Esophagus squamous epithelium (tissue), 5 donors: ENCODE measurements at regions not wholly inside any gene's neighbourhood (a gene's known extent, or its start where the extent isn't known, plus 50 kb on each side); places are given as distances from the start of the nearest gene placed in this dataset.

Source experiments
- DNase-seq: peaks from one replicate; lab custom pipeline; 2025; lab: John Stamatoyannopoulos, UW
- H3K27ac ChIP-seq, 4 donors: fragments of 200-600 bp; sonication (generic); one replicate each; pipeline ENCODE4 v1.5.1; 2016 to 2019; ENCODE audit warnings: mild to moderate bottlenecking in 1 of 4
- H3K27me3 ChIP-seq, 4 donors: fragments of 200-600 bp; sonication (generic); 1 replicate in 3 of 4; 2 replicates in 1 of 4; pipeline versions ENCODE4 v1.5.1 to v1.6.0; 2017 to 2021; ENCODE audit warnings: antibody characterized with exemption in 1 of 4
- H3K36me3 ChIP-seq, 3 donors: fragments of 200-600 bp; sonication (generic); one replicate each; pipeline ENCODE4 v1.5.1; 2016 to 2019
- H3K4me1 ChIP-seq, 3 donors: fragments of 200-600 bp; sonication (generic); one replicate each; pipeline ENCODE4 v1.5.1; 2017 to 2019
- H3K4me3 ChIP-seq, 4 donors: fragments of 200-600 bp; sonication (generic); 1 replicate in 3 of 4; 2 replicates in 1 of 4; pipeline ENCODE4 v1.5.1; 2016 to 2019; ENCODE audit warnings: mild to moderate bottlenecking in 2 of 4, moderate library complexity in 1 of 4
- H3K9me3 ChIP-seq, 3 donors: fragments of 200-600 bp; sonication (generic); one replicate each; pipeline ENCODE4 v1.5.1; 2016 to 2019
- CTCF ChIP-seq, 6 experiments: fragments of 450-650 bp in 4 of 6; fragments of 200-600 bp in 2 of 6; sonication (generic) in 2 of 6; IDR thresholded peaks; one replicate each; pipeline ENCODE4 v1.5.1; 2016 to 2019; ENCODE audit warnings: antibody characterized with exemption in 6 of 6, mild to moderate bottlenecking in 4 of 6, moderate library complexity in 4 of 6
- POLR2A ChIP-seq, 4 donors: fragments of 450-650 bp; IDR thresholded peaks; one replicate each; pipeline ENCODE4 v1.6.1; 2017; ENCODE audit warnings: antibody characterized with exemption in 4 of 4, mild to moderate bottlenecking in 4 of 4, moderate library complexity in 3 of 4
- WGBS, 2 donors: methylation state at CpG; one replicate each; pipeline ENCODE4 v1.1.5; 2018; 5-methylcytosine and 5-hydroxymethylcytosine counted together
- intact Hi-C: fragments of 100-400 bp; cut with DNase I; formaldehyde crosslinking; loops from one replicate; pipeline ENCODE4 v1.15.0; 2022
- donor health status: DM: yes; HTN: yes; CAD: no.

- Histone ChIP-seq H3K9me3 (no peaks in the 10 kb centered on the region), H3K4me3 (no peak overlapping the region), H3K27ac (no peak overlapping the region), H3K36me3 (no peaks in the 10 kb centered on the region), H3K27me3 (no peaks in the 10 kb centered on the region), H3K4me1 (no peaks in the 10 kb centered on the region)
- 79 to 80% methylated on average over 7 of the region's 7 CpGs for WGBS, 2 donors
- no peak for DNase-seq
- no peak for TF ChIP-seq CTCF (IDR thresholded peaks at IDR 0.05)
- TF ChIP-seq POLR2A (IDR thresholded peaks at IDR 0.05), result no peak
- intact Hi-C loops, result no loop called here
Observed at GRCh38 chr18:75860166-75860565, 432.7 kb upstream of the SMIM21 start.

GRCh38 chr18:75859533-75859932, 432.0 kb upstream of the SMIM21 start:
- H3K36me3 ChIP-seq, result no peaks in the 10 kb centered on the region
- no peak overlapping the region for H3K27ac ChIP-seq
- no peak for DNase-seq
- no peaks in the 10 kb centered on the region for H3K9me3 ChIP-seq
- no peaks in the 10 kb centered on the region for H3K27me3 ChIP-seq
- intact Hi-C loops, result no loop called here
- no peak overlapping the region for H3K4me3 ChIP-seq
- no peaks in the 10 kb centered on the region for H3K4me1 ChIP-seq
- WGBS, 2 donors, result 49 to 86% methylated on average over 5 of the region's 5 CpGs
- TF ChIP-seq CTCF (IDR thresholded peaks at IDR 0.05) (no peak), POLR2A (IDR thresholded peaks at IDR 0.05) (no peak)

- Histone ChIP-seq H3K4me1 (no peaks in the 10 kb centered on the region), H3K9me3 (no peaks in the 10 kb centered on the region), H3K4me3 (no peak overlapping the region), H3K27ac (no peak overlapping the region), H3K36me3 (no peaks in the 10 kb centered on the region), H3K27me3 (no peaks in the 10 kb centered on the region)
- TF ChIP-seq CTCF (IDR thresholded peaks at IDR 0.05) (no peak), POLR2A (IDR thresholded peaks at IDR 0.05) (no peak)
- DNase-seq, result no peak
- WGBS, 2 donors, result 64 to 70% methylated on average over 2 of the region's 2 CpGs
- intact Hi-C loops, result no loop called here
Observed at GRCh38 chr18:75858754-75859153, 431.3 kb upstream of the SMIM21 start.

GRCh38 chr18:75857558-75857957, 430.1 kb upstream of the SMIM21 start:
- no peak for TF ChIP-seq POLR2A (IDR thresholded peaks at IDR 0.05)
- TF ChIP-seq CTCF (IDR thresholded peaks at IDR 0.05), result no peak
- Histone ChIP-seq H3K9me3 (no peaks in the 10 kb centered on the region), H3K27ac (no peak overlapping the region), H3K4me3 (no peak overlapping the region), H3K4me1 (no peaks in the 10 kb centered on the region), H3K36me3 (no peaks in the 10 kb centered on the region), H3K27me3 (no peaks in the 10 kb centered on the region)
- DNase-seq, result no peak
- intact Hi-C loops, result no loop called here
- 63 to 72% methylated on average over 6 of the region's 6 CpGs for WGBS, 2 donors

GRCh38 chr18:75854808-75855207, 427.3 kb upstream of the SMIM21 start:
- Histone ChIP-seq H3K36me3 (no peaks in the 10 kb centered on the region), H3K9me3 (no peaks in the 10 kb centered on the region), H3K27me3 (no peaks in the 10 kb centered on the region), H3K4me1 (no peaks in the 10 kb centered on the region), H3K27ac (no peak overlapping the region), H3K4me3 (no peak overlapping the region)
- TF ChIP-seq CTCF (IDR thresholded peaks at IDR 0.05) (no peak), POLR2A (IDR thresholded peaks at IDR 0.05) (no peak)
- DNase-seq, result no peak
- 92 to 93% methylated on average over 10 of the region's 10 CpGs for WGBS, 2 donors
- intact Hi-C loops, result no loop called here
